Panc1 (cell line): ENCODE measurements at regions not wholly inside any gene's neighbourhood (a gene's known extent, or its start where the extent isn't known, plus 50 kb on each side); places are given as distances from the start of the nearest gene placed in this dataset.
"Not testable (repeated sequence)": the region's sequence is repeated elsewhere in the genome, so short reads cannot be mapped to it uniquely, and the experiment has no call there.

Source experiments
- ATAC-seq: fragments of 200-7000 bp; cut with Tn5 transposase; 2 replicates; pipeline ENCODE4 v1.9.1; 2020; ENCODE audit warnings: mild to moderate bottlenecking, moderate library complexity
- BruUV-seq: library from RNA; stranded (reverse); fragments of 400-500 nt; replicated peaks from 2 replicates; lab custom pipeline; 2021; lab: Mats Ljungman, UMichigan
- CTCF ChIA-PET: fragments of 300-600 bp; sonication (Branson Sonifier 250); formaldehyde crosslinking; loops from one replicate; lab custom pipeline; 2022; ENCODE audit warnings: antibody characterized with exemption; lab: Charles Lee
- POLR2A ChIA-PET: fragments of 300-600 bp; sonication (Branson Sonifier 250); formaldehyde crosslinking; loops from one replicate; lab custom pipeline; 2022; ENCODE audit warnings: antibody characterized with exemption; lab: Charles Lee
- DNase-seq: peaks from one replicate; pipeline ENCODE4 v3.0.0-alpha.2; 2010; ENCODE audit warnings: low read depth, low spot score
- H3K27ac ChIP-seq: 2 replicates; pipeline ENCODE4 v1.5.1; 2011; ENCODE audit warnings: mild to moderate bottlenecking, low read length, inconsistent platforms
- H3K27me3 ChIP-seq: fragments of 200-500 bp; sonication (Bioruptor generic); 2 replicates; pipeline ENCODE4 v1.6.0; 2014; ENCODE audit warnings: low read length, inconsistent platforms; ENCODE audit not compliant: control insufficient read depth, insufficient read depth
- H3K36me3 ChIP-seq: fragments of 200-500 bp; sonication (Bioruptor generic); 2 replicates; pipeline ENCODE4 v1.5.1; 2014; ENCODE audit warnings: inconsistent platforms, mild to moderate bottlenecking, low read length, moderate library complexity; ENCODE audit not compliant: control insufficient read depth, insufficient read depth
- H3K4me1 ChIP-seq: 2 replicates; pipeline ENCODE4 v1.5.1; 2011; ENCODE audit warnings: inconsistent platforms, mild to moderate bottlenecking, low read length, moderate library complexity; ENCODE audit not compliant: control insufficient read depth, insufficient read depth
- H3K4me3 ChIP-seq, 2 experiments: 2 replicates each; pipeline ENCODE4 v1.5.1; 2011 to 2012; ENCODE audit warnings: low read depth in 2 of 2, low read length in 2 of 2, mild to moderate bottlenecking in 2 of 2, inconsistent platforms in 1 of 2, moderate library complexity in 1 of 2
- H3K9me3 ChIP-seq: fragments of 200-500 bp; sonication (Bioruptor generic); 2 replicates; pipeline ENCODE4 v1.5.1; 2014; ENCODE audit warnings: low read depth, mild to moderate bottlenecking, inconsistent platforms, low read length, moderate library complexity; ENCODE audit not compliant: control insufficient read depth, insufficient read depth
- CTCF ChIP-seq: fragments of 450-650 bp; IDR thresholded peaks from 2 replicates; pipeline ENCODE4 v1.5.1; 2017; ENCODE audit warnings: mild to moderate bottlenecking
- POLR2AphosphoS5 ChIP-seq: IDR thresholded peaks from 2 replicates; pipeline ENCODE4 v1.6.1; 2012; ENCODE audit warnings: mild to moderate bottlenecking, low read depth, low read length, moderate library complexity
- REST ChIP-seq, 2 experiments: IDR thresholded peaks; 2 replicates each; pipeline ENCODE4 v1.6.1; 2011 to 2012; ENCODE audit warnings: low read depth in 2 of 2, control low read depth in 1 of 2, low read length in 1 of 2, mild to moderate bottlenecking in 1 of 2, moderate library complexity in 1 of 2; ENCODE audit not compliant: insufficient read depth in 1 of 2
- SIN3A ChIP-seq: IDR thresholded peaks from 2 replicates; pipeline ENCODE4 v1.6.1; 2012; ENCODE audit warnings: low read depth, mild to moderate bottlenecking, low read length, moderate library complexity, borderline replicate concordance; ENCODE audit not compliant: insufficient read depth
- TCF7L2 ChIP-seq: IDR thresholded peaks from 2 replicates; pipeline ENCODE4 v1.6.1; 2011; ENCODE audit warnings: mild to moderate bottlenecking, low read depth, low read length, inconsistent platforms
- in situ Hi-C: cut with HindIII; loops from 2 replicates; pipeline ENCODE4 v1.10.0; 2016; ENCODE audit warnings: low sequenced_read_pairs, low pct_unique_long_range_greater_than_20kb
- intact Hi-C: fragments of 100-400 bp; cut with micrococcal nuclease; formaldehyde crosslinking; loops from one replicate; pipeline ENCODE4 v1.10.0; 2022; ENCODE audit not compliant: unreplicated experiment

GRCh38 chr7:6889252-6889812, 63.3 kb upstream of the CCZ1B start:
- ChIA-PET CTCF (no interaction called here), POLR2A (no interaction called here)
- BruUV-seq: no TSS peak
- H3K4me1 ChIP-seq: no peaks in the 10 kb centered on the region
- no peak for ATAC-seq
- no peak overlapping the region for H3K27ac ChIP-seq
- no peaks in the 10 kb centered on the region for H3K27me3 ChIP-seq
- no peak overlapping the region for H3K4me3 ChIP-seq
- no peak for DNase-seq
- in situ Hi-C loops: no loop called here
- TF ChIP-seq CTCF (no peak), SIN3A (no peak), REST (IDR thresholded peaks at IDR 0.05; ENCODE audit: insufficient read depth in 1 of 2, low read depth in 2 of 2, low read length in 1 of 2) (no peak), POLR2AphosphoS5 (no peak), TCF7L2 (no peak)
- intact Hi-C loops: no loop called here
- no peaks in the 10 kb centered on the region for H3K9me3 ChIP-seq
- no peaks in the 10 kb centered on the region for H3K36me3 ChIP-seq

- DNase-seq, H3K9me3 ChIP-seq, H3K36me3 ChIP-seq, H3K27me3 ChIP-seq, BruUV-seq, H3K27ac ChIP-seq, POLR2A ChIA-PET, ATAC-seq, H3K4me1 ChIP-seq, H3K4me3 ChIP-seq, CTCF ChIA-PET, in situ Hi-C loops, intact Hi-C loops: not testable (repeated sequence)
Observed at GRCh38 chr7:6902097-6902518, 76.0 kb upstream of the CCZ1B start.

- BruUV-seq, H3K9me3 ChIP-seq, ATAC-seq, H3K4me3 ChIP-seq, H3K4me1 ChIP-seq, DNase-seq, H3K27ac ChIP-seq, H3K27me3 ChIP-seq, H3K36me3 ChIP-seq, POLR2A ChIA-PET, CTCF ChIA-PET, in situ Hi-C loops, intact Hi-C loops: not testable (repeated sequence)
Observed at GRCh38 chr7:6903289-6903688, 77.2 kb upstream of the CCZ1B start.

- H3K36me3 ChIP-seq, intact Hi-C loops, DNase-seq, H3K4me3 ChIP-seq, H3K27me3 ChIP-seq, H3K4me1 ChIP-seq, H3K27ac ChIP-seq, H3K9me3 ChIP-seq, in situ Hi-C loops, POLR2A ChIA-PET, ATAC-seq, BruUV-seq, CTCF ChIA-PET: not testable (repeated sequence)
Observed at GRCh38 chr7:6903792-6904191, 77.7 kb upstream of the CCZ1B start.
